GM19043 (cell line): ENCODE measurements at regions not wholly inside any gene's neighbourhood (a gene's known extent, or its start where the extent isn't known, plus 50 kb on each side); places are given as distances from the start of the nearest gene placed in this dataset.
"Not testable (repeated sequence)": the region's sequence is repeated elsewhere in the genome, so short reads cannot be mapped to it uniquely, and the experiment has no call there.

Experiments used
- ATAC-seq: cut with Tn5 transposase; IDR thresholded peaks from one replicate; pipeline ENCODE4 v1.9.1; 2021; ENCODE audit warnings: low read depth; ENCODE audit not compliant: unreplicated experiment

DNA sequence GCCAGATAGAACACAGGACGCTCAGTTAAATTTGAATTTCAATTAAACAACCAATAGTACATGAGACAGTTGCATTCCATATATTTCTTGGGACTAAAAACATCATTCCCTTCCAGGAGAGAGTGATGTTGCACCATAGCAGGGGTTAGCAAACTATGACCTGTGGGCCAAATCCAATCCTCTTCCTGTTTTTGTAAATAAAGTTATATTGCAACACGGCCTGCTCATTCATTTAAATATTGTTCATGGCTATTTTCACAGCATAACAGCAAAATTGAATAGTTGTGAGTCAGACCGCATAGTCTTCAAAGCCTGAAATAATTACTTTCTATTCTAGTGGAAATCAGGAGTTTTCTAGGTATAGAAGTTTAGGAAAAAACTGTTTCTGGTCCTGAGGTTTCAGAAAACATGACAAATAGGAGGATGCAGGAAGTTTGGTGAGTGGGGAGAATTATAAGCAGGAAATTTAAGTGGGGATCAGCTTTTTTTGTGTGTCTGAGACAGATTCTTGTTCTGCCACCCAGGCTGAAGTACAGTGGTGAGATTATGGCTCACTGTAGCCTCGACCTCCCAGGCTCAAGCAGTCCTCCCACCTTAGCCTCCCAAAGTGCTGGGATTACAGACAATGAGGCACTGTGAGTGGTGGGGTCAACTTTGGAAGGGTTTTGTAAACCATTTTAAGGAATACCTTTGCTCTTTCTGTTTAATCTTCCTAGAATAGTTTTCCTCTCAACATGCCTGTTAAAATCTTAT lies 131.5 kb downstream of the SOCS6 start:
- ATAC-seq, result no peak

GRCh38 chr18:70419526-70419925 lies 130.7 kb downstream of the SOCS6 start:
- ATAC-seq, result no peak

GRCh38 chr18:70418546-70419311 lies 129.9 kb downstream of the SOCS6 start:
- peak; percentile 95 for ATAC-seq

- no peak for ATAC-seq
Observed at GRCh38 chr18:70417847-70418246, 129.0 kb downstream of the SOCS6 start.

- no peak for ATAC-seq
Observed at GRCh38 chr18:70416496-70416895, 127.7 kb downstream of the SOCS6 start.

- no peak for ATAC-seq
Observed at GRCh38 chr18:70415823-70416488, 127.1 kb downstream of the SOCS6 start.

DNA sequence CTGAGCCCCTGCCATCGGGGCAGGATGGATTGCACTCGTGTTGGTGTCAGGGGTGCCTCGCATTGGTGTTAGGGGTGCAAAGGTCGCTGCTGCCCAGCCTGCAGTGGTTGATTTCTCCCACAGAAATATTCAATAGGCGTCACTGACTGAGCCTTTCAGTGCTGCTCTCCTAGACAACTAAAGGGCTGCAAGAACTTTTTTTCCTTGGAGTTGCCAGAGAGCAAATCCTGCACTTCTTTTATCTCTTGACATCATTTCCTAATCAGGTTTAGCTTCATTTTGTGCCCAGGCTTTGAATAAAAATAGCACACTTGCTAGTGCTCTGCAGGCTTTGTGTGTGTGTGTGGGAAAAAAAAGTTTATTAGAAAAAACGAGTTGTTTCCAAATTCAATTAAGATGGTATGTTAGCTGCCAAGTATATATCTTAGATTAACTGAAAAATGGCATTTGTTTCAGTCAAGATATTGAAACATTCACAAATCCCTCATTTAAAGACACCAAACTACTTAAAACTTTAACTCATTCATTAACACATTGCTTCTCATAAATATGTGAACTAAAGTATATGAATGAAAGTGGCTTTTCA lies 125.6 kb downstream of the SOCS6 start:
- no peak for ATAC-seq

DNA sequence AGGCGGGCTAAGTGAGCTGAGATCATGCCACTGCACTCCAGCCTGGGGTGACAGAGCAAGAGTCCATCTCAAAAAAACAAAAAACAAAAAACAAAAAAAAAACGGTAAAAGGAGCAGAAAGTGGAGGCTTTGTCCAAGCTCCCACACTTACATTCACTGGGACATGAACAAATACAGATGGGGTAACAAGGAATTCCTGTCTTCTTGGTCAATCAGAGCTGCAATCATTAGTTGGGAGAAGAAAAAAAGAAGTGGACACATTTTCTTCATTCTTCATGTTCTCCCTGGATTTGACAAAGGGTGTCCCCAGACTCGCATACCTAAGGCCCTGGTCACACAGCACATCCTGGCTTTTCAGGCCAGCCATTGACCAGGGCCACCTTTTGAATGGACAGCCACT lies 124.6 kb downstream of the SOCS6 start:
- no peak for ATAC-seq

DNA sequence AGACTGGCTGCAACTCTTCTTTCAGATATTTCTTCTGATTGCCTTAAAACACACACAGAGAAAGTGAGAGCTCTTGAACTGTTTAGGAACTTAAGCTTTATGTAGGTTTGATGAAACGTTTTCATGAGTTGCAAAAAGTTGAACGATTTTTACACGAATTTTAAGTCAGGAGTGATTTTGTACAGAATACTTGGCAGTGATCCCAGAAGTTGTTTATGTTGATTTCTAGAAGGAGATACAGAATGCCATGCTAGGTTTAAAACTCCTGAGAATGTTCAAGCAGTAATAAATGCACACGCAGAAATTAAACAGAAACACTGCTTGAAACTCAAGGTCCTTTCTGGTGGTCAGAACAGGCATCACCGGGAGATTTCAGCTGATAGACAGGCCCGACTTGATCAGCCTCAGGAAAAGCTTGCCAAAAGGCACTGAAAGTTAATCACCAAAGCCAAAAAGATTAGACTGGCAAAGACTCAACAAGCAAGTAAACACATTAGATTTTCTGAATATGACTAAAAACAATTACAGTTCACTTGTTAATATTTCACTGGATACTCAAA lies 123.1 kb downstream of the SOCS6 start:
- ATAC-seq, result no peak

DNA sequence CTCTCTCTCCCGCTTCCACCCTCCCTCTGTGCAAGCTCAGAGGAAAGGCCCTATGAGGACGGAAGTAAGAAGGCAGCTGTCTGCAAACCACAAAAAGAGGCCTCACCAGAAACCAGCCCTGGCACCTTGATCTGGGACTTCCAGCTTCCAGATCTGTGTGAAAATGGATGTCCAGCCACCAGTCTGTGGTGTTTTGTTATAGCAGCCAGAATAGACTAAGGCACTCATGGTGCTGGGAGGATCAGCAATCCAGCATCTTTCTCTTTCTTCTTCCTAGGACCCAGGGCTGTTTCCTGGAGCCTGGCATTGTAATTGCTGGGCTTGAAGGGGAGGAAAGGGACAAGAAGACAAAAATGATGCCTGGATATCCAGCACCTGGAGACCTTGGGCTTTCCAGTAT lies 122.5 kb downstream of the SOCS6 start:
- no peak for ATAC-seq

DNA sequence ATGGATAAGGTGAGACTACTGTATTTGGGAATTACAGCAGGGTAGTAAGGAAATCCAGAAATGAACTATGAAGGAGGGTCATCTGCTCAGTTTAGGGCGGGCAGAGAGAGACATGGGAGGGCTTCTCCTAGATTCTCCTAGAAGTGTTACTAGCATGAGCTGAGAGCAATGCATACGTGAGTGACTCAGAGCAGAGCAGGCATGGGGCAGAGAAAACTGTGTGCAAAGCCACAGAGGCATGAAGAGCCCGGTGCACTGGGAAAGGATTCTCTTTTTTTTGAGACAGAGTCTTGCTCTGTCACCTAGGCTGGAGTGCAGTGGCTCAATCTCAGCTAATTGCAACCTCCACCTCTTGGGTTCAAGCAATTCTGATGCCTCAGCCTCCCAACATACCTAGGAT lies 116.2 kb downstream of the SOCS6 start:
- ATAC-seq, result no peak

DNA sequence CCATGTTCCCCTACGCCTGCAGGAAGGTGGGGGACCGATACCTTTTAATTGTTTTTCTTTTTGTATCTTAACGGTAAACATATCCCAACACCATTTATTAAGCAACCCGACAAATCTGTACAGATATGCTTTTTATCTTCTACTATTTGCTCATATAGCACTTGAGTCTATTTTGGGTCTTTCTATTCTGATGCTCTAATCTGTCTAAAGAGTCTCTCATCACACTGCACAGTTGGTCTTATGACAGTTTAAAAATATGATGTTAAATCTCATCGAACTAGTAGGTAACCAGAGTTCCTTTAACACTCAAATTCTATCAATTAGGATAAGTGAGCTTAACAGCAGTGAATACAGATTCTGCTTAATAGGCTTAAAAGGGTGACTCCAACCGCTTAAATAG lies 111.6 kb downstream of the SOCS6 start:
- ATAC-seq, result no peak

DNA sequence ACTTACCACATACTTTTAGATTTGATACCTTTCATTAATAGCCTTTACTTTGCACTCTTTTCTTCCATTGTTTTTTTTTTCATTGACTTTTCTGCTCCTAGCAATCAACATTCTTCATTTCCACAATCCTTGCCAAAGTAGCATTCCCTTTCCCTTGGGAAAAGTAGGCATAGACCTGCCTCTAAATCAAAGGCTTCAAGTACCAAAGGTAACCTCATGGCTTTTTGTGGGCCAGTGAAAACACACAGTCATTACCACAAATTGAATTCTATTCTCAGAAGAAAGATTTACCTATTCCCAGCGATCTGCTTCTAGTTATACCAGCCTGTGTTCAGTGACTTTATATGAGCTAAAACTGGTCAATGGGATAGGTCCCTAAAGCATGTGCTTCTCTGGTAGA lies 109.2 kb downstream of the SOCS6 start:
- no peak for ATAC-seq

DNA sequence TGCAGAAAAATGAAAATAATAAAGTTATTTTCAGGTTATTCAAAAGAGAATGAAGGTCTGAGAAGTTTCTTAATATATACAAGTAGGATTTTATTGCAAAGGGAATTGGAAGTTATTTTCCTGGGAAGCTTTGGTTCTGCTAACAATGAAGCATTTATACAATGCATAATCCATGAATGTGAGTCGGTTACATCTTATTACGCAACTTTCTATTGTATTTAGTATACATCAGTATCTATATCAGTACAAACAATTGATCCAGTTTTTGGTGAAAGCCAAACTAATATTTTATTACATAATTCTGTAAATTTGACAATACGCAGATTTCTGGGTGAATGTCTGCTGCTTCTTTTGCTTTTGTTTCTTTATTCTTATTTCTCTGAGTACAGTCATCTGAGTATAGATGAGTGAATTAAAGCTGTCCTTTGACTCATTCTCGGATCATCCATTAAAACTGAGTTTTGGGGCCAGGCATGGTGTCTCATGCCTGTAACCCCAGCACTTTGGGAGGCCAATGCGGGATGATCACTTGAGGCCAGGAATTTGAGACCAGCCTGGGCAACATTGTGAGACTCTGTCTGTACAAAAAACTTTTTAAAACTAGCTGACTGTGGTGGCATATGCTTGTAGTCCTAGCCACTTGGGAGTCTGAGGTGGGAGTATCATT lies 108.5 kb downstream of the SOCS6 start:
- no peak for ATAC-seq

GRCh38 chr18:70395771-70396170 lies 106.9 kb downstream of the SOCS6 start:
- ATAC-seq, result not testable (repeated sequence)

DNA sequence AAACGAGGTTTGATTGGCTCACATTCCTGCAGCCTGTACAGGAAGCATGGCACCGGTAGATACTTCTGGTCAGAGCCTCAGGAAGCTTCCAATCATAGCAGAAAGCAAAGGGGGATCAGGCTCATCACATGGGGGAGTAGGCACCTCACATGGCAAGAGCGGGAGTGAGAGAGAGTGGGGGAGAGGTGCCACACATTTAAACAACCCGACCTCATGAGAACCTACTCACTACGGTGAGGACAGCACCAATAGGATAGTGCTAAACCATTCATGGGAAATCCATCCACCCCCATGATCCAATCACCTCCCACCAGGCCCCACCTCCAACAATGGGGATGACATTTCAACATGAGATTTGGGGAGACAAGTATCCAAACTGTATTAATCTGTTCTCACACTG lies 105.8 kb downstream of the SOCS6 start:
- no peak for ATAC-seq

DNA sequence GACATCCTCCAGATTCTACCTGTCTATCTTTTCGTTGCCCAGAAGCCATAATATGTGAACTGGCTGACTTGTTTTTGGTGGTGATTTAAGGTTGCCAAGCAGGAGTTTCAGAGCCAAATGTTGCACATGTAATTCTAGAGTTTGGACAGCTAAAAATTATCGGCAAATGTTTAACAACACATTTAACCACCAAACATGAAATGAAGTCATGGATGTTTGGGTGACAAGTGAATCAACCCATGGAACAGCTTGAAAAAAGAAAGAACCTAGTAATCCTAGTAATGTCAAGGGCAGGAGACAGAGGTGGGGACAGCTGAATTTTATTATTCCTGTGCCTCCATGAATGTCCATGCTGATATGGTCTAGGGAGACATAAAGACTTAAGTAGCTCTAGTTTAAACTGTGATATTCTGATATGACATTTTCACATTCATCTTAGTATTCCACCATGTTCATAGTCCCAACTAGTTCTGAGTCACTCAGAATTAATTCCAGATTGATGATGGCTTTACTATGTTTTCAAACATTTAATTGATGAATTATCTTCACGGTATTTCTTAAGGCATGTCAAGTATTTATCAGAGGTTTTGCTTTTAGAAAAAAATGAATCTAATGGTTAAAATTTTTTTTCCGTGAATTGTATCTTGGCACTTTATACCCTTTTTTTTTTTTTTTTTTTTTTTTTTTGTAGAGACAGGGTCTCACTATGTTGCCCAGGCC lies 101.7 kb downstream of the SOCS6 start:
- ATAC-seq, result no peak

DNA sequence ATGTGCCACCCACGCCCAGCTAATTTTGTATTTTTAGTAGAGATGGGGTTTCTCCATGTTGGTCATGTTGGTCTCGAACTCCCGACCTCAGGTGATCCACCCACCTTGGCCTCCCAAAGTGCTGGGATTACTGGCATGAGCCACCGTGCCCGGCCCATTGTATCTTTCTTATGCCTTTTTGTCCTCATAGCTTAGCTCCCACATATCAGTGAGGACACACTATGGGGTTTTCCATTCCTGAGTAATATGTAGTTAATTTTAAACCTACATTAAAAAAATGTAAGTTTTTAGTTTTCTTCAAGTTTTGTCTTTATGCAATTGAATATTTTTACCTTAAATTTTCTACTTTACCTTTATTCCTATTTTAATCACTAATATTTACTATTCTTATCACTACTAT lies 100.2 kb downstream of the SOCS6 start:
- ATAC-seq, result not testable (repeated sequence)

GRCh38 chr18:70387027-70387426 lies 98.2 kb downstream of the SOCS6 start:
- no peak for ATAC-seq

GRCh38 chr18:70386582-70386981 lies 97.7 kb downstream of the SOCS6 start:
- no peak for ATAC-seq
